Kidney (tissue), 13 donors: ENCODE measurements at regions not wholly inside any gene's neighbourhood (a gene's known extent, or its start where the extent isn't known, plus 50 kb on each side); places are given as distances from the start of the nearest gene placed in this dataset.

ENCODE experiments used
- DNase-seq, 5 donors: peaks; one replicate each; pipeline ENCODE4 v3.0.0-alpha.2; 2013 to 2020
- FAIRE-seq: peaks from 2 replicates; lab custom pipeline; 2012; peaks lifted over from hg19 to GRCh38; lab: Jason Lieb, UNC
- H3K27ac ChIP-seq, 2 donors: one replicate each; pipeline ENCODE4 v1.7.0; 2013; ENCODE audit warnings: low read depth in 2 of 2, low read length in 2 of 2, inconsistent platforms in 1 of 2
- H3K27me3 ChIP-seq: one replicate; pipeline ENCODE4 v1.7.1; 2013; ENCODE audit warnings: low read length, inconsistent platforms; ENCODE audit not compliant: control insufficient read depth, insufficient read depth
- H3K36me3 ChIP-seq, 3 donors: one replicate each; pipeline versions ENCODE4 v1.7.0 to v1.7.1; 2013; ENCODE audit warnings: low read length in 3 of 3, control low read depth in 1 of 3, inconsistent platforms in 1 of 3; ENCODE audit not compliant: insufficient read depth in 3 of 3, control insufficient read depth in 2 of 3
- H3K4me1 ChIP-seq, 3 donors: one replicate each; pipeline versions ENCODE4 v1.7.0 to v1.7.1; 2013; ENCODE audit warnings: low read length in 3 of 3, inconsistent platforms in 1 of 3, low read depth in 1 of 3; ENCODE audit not compliant: control insufficient read depth in 2 of 3, insufficient read depth in 2 of 3
- H3K4me3 ChIP-seq, 3 donors: one replicate each; pipeline versions ENCODE4 v1.7.0 to v1.8.1; 2013; ENCODE audit warnings: low read length in 3 of 3, control low read depth in 1 of 3, inconsistent platforms in 1 of 3
- H3K9ac ChIP-seq, 3 donors: one replicate each; pipeline versions ENCODE4 v1.7.0 to v1.7.1; 2013; ENCODE audit warnings: low read length in 3 of 3, control low read depth in 1 of 3, inconsistent platforms in 1 of 3
- H3K9me3 ChIP-seq, 3 donors: one replicate each; pipeline versions ENCODE4 v1.7.0 to v1.7.1; 2013; ENCODE audit warnings: low read length in 3 of 3, control low read depth in 1 of 3, inconsistent platforms in 1 of 3; ENCODE audit not compliant: control insufficient read depth in 2 of 3, insufficient read depth in 1 of 3
- CTCF ChIP-seq: IDR thresholded peaks from 3 replicates; pipeline ENCODE4 v1.5.1; 2012; ENCODE audit warnings: mild to moderate bottlenecking, moderate library complexity, borderline replicate concordance; ENCODE audit not compliant: insufficient read depth; ENCODE audit errors: extremely low read depth
- intact Hi-C: fragments of 100-400 bp; cut with DNase I; formaldehyde crosslinking; loops from one replicate; pipeline ENCODE4 v1.11.1; 2022
- donor health status: control.
- donor health status: control.
- donor health status: control.
- donor health status: control.
- donor health status: control.
- donor health status: DM: yes; HTN: yes; CAD: no.
- donor health status: Normal renal cell carcinoma (clear cell type).

GRCh38 chr11:13080861-13081260 lies 71.7 kb downstream of the RASSF10 start:
- Histone ChIP-seq H3K4me1 (no peaks in the 10 kb centered on the region), H3K36me3 (no peaks in the 10 kb centered on the region), H3K9me3 (no peaks in the 10 kb centered on the region), H3K4me3 (no peak overlapping the region), H3K9ac (no peak overlapping the region), H3K27ac (no peak overlapping the region), H3K27me3 (no peaks in the 10 kb centered on the region)
- no peak for TF ChIP-seq CTCF
- intact Hi-C loops, result no loop called here
- DNase-seq, result no peak
- FAIRE-seq, result no peak

GRCh38 chr11:13082588-13082987 lies 73.5 kb downstream of the RASSF10 start:
- Histone ChIP-seq H3K9ac (no peak overlapping the region), H3K27ac (no peak overlapping the region), H3K36me3 (no peaks in the 10 kb centered on the region), H3K9me3 (no peaks in the 10 kb centered on the region), H3K4me1 (no peaks in the 10 kb centered on the region), H3K27me3 (no peaks in the 10 kb centered on the region), H3K4me3 (no peak overlapping the region)
- TF ChIP-seq CTCF, result no peak
- no peak for FAIRE-seq
- no peak for DNase-seq
- intact Hi-C loops, result no loop called here

GRCh38 chr11:13090228-13090708 lies 81.2 kb downstream of the RASSF10 start:
- TF ChIP-seq CTCF, result no peak
- Histone ChIP-seq H3K27me3 (no peaks in the 10 kb centered on the region), H3K36me3 (no peaks in the 10 kb centered on the region), H3K27ac (no peak overlapping the region), H3K4me1 (peaks cover 0 to under 1% (median 0%) of the 10 kb centered on the region in 3 donors), H3K4me3 (no peak overlapping the region), H3K9ac (no peak overlapping the region), H3K9me3 (no peaks in the 10 kb centered on the region)
- no peak for FAIRE-seq
- DNase-seq, result no peak
- intact Hi-C loops, result no loop called here

- TF ChIP-seq CTCF, result no peak
- no peaks in the 10 kb centered on the region for H3K9me3 ChIP-seq
- no peaks in the 10 kb centered on the region for H3K36me3 ChIP-seq
- intact Hi-C loops, result no loop called here
- FAIRE-seq, result no peak
- no peak overlapping the region for H3K4me3 ChIP-seq
- H3K27me3 ChIP-seq, result no peaks in the 10 kb centered on the region
- H3K27ac ChIP-seq, result no peak overlapping the region
- peaks cover 0 to 2% (median 0%) of the 10 kb centered on the region in 3 donors for H3K4me1 ChIP-seq
- no peak for DNase-seq
- H3K9ac ChIP-seq, result no peak overlapping the region
These were observed 82.3 kb downstream of the RASSF10 start for GRCh38 chr11:13091373-13091772.
